Prostate gland (tissue), 2 donors: ENCODE measurements at regions not wholly inside any gene's neighbourhood (a gene's known extent, or its start where the extent isn't known, plus 50 kb on each side); places are given as distances from the start of the nearest gene placed in this dataset.

Experiments
- CTCF ChIP-seq, 4 experiments: fragments of 200-600 bp in 2 of 4; fragments of 450-650 bp in 2 of 4; sonication (generic) in 2 of 4; IDR thresholded peaks; 1 replicate in 3 of 4; 2 replicates in 1 of 4; pipeline ENCODE4 v1.5.1; 2016 to 2019; ENCODE audit warnings: antibody characterized with exemption in 4 of 4, mild to moderate bottlenecking in 2 of 4, moderate library complexity in 2 of 4
- POLR2A ChIP-seq: fragments of 450-650 bp; IDR thresholded peaks from one replicate; pipeline ENCODE4 v1.6.1; 2016; ENCODE audit warnings: antibody characterized with exemption, mild to moderate bottlenecking

GRCh38 chr17:34721326-34721725, 141.9 kb downstream of the TMEM132E start:
- TF ChIP-seq CTCF (IDR thresholded peaks at IDR 0.05) = no peak
- no peak for TF ChIP-seq POLR2A
